BLaER1 (cell line): ENCODE measurements at regions not wholly inside any gene's neighbourhood (a gene's known extent, or its start where the extent isn't known, plus 50 kb on each side); places are given as distances from the start of the nearest gene placed in this dataset.

ENCODE experiments used
- H3K27ac ChIP-seq: shearing (Covaris generic); formaldehyde crosslinking; 2 replicates; pipeline ENCODE4 v1.8.1; 2022
- H3K27me3 ChIP-seq: shearing (Covaris generic); formaldehyde crosslinking; 2 replicates; pipeline ENCODE4 v1.8.1; 2022
- H3K36me3 ChIP-seq: shearing (Covaris generic); formaldehyde crosslinking; 2 replicates; pipeline ENCODE4 v1.8.1; 2022
- H3K4me1 ChIP-seq: shearing (Covaris generic); formaldehyde crosslinking; 2 replicates; pipeline ENCODE4 v1.8.1; 2022
- H3K4me2 ChIP-seq: shearing (Covaris generic); formaldehyde crosslinking; 2 replicates; pipeline ENCODE4 v1.8.1; 2022
- H3K4me3 ChIP-seq: shearing (Covaris generic); formaldehyde crosslinking; 2 replicates; pipeline ENCODE4 v1.8.1; 2022
- H3K9ac ChIP-seq: shearing (Covaris generic); formaldehyde crosslinking; 2 replicates; pipeline ENCODE4 v1.8.1; 2022
- H3K9me3 ChIP-seq: shearing (Covaris generic); formaldehyde crosslinking; 2 replicates; pipeline ENCODE4 v1.8.1; 2022
- H4K20me1 ChIP-seq: shearing (Covaris generic); formaldehyde crosslinking; 2 replicates; pipeline ENCODE4 v1.8.1; 2022
- Cebpa-rat ChIP-seq: shearing (Covaris generic); IDR thresholded peaks from 2 replicates; pipeline ENCODE4 v1.8.1; 2022

DNA sequence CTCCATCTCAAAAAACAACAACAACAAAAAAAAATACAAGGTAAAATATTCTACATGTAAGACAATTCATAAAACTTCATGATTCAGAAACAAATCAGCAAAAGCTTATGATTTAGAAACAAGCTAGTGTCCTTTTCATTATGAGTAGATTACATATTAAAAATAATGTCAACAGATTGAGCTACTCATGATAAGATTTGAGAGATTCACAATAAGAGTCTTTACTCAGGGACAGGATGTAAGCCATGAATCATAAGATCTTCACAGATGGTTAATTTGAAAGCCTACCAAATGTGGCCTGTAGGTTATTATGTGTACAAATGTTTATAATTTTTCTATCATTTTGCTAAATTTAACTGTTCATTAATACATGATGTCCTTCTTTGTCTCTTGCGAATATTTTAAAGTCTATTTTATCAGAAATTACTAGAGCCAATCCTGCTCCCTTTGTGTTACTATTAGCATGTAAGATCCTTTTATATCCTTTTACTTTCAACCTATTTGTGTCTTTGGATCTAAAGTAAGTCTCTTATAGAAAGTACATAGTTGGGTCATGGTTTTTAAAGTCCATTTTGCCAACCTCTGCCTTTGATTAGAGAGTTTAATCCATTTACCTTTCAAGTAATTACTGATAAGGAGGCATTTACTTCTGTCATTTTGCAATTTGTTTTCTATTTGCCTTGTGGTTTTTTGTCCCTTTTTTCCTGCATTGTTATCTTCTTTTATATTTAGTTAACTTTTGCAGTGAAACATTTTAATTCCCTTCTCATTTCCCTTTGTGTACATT is 68.3 kb upstream of the RXFP2 start:
- no peak for TF ChIP-seq Cebpa-rat
- no peak overlapping the region for H3K4me2 ChIP-seq
- H3K27me3 ChIP-seq, result no peaks in the 10 kb centered on the region
- no peaks in the 10 kb centered on the region for H3K36me3 ChIP-seq
- H3K9ac ChIP-seq, result no peak overlapping the region
- no peaks in the 10 kb centered on the region for H4K20me1 ChIP-seq
- no peaks in the 10 kb centered on the region for H3K4me1 ChIP-seq
- H3K9me3 ChIP-seq, result no peaks in the 10 kb centered on the region; the same call in 1 of the 2 replicates
- H3K4me3 ChIP-seq, result no peak overlapping the region
- no peak overlapping the region for H3K27ac ChIP-seq

- Histone ChIP-seq H3K9ac (no peak overlapping the region), H3K4me2 (no peak overlapping the region), H3K27me3 (no peaks in the 10 kb centered on the region), H3K27ac (no peak overlapping the region), H4K20me1 (no peaks in the 10 kb centered on the region), H3K4me1 (no peaks in the 10 kb centered on the region), H3K36me3 (no peaks in the 10 kb centered on the region), H3K9me3 (no peaks in the 10 kb centered on the region; the same call in 1 of the 2 replicates), H3K4me3 (no peak overlapping the region)
- TF ChIP-seq Cebpa-rat, result no peak
Observed at GRCh38 chr13:31674051-31674450, 65.3 kb upstream of the RXFP2 start.

- Histone ChIP-seq H3K27ac (no peak overlapping the region), H3K27me3 (no peaks in the 10 kb centered on the region), H3K4me1 (no peaks in the 10 kb centered on the region), H3K9ac (no peak overlapping the region), H3K9me3 (no peaks in the 10 kb centered on the region), H3K4me2 (no peak overlapping the region), H3K4me3 (no peak overlapping the region), H3K36me3 (no peaks in the 10 kb centered on the region), H4K20me1 (no peaks in the 10 kb centered on the region)
- no peak for TF ChIP-seq Cebpa-rat
Observed at GRCh38 chr13:31675440-31675953, 63.8 kb upstream of the RXFP2 start.

DNA sequence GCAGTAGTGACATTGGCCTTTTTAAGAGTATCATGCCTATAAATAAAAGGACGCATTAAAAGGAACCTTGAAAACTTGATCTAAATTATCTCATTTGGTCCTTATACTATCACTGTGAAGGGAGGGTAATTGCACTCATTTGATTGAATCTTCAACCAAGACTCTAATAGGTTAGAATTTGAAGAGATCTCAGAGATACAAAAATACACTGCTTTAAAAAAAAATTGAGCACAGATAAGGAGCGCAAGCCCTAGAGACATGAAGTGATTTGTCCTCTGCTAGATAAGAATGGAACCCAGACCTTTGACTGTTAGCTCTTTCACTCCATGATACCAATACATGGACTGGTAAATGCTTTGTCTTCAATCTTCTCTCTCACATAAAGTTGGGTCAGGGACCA is 58.2 kb upstream of the RXFP2 start:
- no peak overlapping the region for H3K4me3 ChIP-seq
- H3K4me2 ChIP-seq, result no peak overlapping the region
- no peaks in the 10 kb centered on the region for H3K4me1 ChIP-seq
- TF ChIP-seq Cebpa-rat, result no peak
- H3K9me3 ChIP-seq, result no peaks in the 10 kb centered on the region
- H4K20me1 ChIP-seq, result no peaks in the 10 kb centered on the region
- no peaks in the 10 kb centered on the region for H3K27me3 ChIP-seq
- no peaks in the 10 kb centered on the region for H3K36me3 ChIP-seq
- H3K27ac ChIP-seq, result no peak overlapping the region
- H3K9ac ChIP-seq, result no peak overlapping the region

- TF ChIP-seq Cebpa-rat, result no peak
- H3K27ac ChIP-seq, result no peak overlapping the region
- no peaks in the 10 kb centered on the region for H3K9me3 ChIP-seq
- no peaks in the 10 kb centered on the region for H3K36me3 ChIP-seq
- H3K27me3 ChIP-seq, result no peaks in the 10 kb centered on the region
- H4K20me1 ChIP-seq, result no peaks in the 10 kb centered on the region
- H3K9ac ChIP-seq, result no peak overlapping the region
- H3K4me3 ChIP-seq, result no peak overlapping the region
- H3K4me1 ChIP-seq, result no peaks in the 10 kb centered on the region
- no peak overlapping the region for H3K4me2 ChIP-seq
Observed at GRCh38 chr13:31684466-31684865, 54.9 kb upstream of the RXFP2 start.

- Histone ChIP-seq H3K9me3 (no peaks in the 10 kb centered on the region), H3K4me1 (no peaks in the 10 kb centered on the region), H3K4me2 (no peak overlapping the region), H3K9ac (no peak overlapping the region), H3K4me3 (no peak overlapping the region), H3K27me3 (no peaks in the 10 kb centered on the region), H4K20me1 (no peaks in the 10 kb centered on the region), H3K27ac (no peak overlapping the region), H3K36me3 (no peaks in the 10 kb centered on the region)
- no peak for TF ChIP-seq Cebpa-rat
Observed at GRCh38 chr13:31686670-31687425, 52.5 kb upstream of the RXFP2 start.
